NB4 (cell line): ENCODE measurements at regions not wholly inside any gene's neighbourhood (a gene's known extent, or its start where the extent isn't known, plus 50 kb on each side); places are given as distances from the start of the nearest gene placed in this dataset.

Experiments
- CTCF ChIP-seq: IDR thresholded peaks from one replicate; pipeline ENCODE4 v1.5.1; 2012; ENCODE audit warnings: low read depth, low read length
- MAX ChIP-seq: IDR thresholded peaks from 2 replicates; pipeline ENCODE4 v1.6.1; 2011; ENCODE audit warnings: low read depth, low read length
- POLR2A ChIP-seq: IDR thresholded peaks from 2 replicates; pipeline ENCODE4 v1.6.1; 2011; ENCODE audit warnings: mild to moderate bottlenecking; ENCODE audit not compliant: insufficient read length; ENCODE audit errors: extremely low read depth

- TF ChIP-seq POLR2A, result no peak
- TF ChIP-seq CTCF, result no peak
- TF ChIP-seq MAX, result no peak
Observed at GRCh38 chr4:140311257-140311835, 62.1 kb upstream of the SCOC start.
